ENCODE measurements at regions not wholly inside any gene's neighbourhood (a gene's known extent, or its start where the extent isn't known, plus 50 kb on each side); places are given as distances from the start of the nearest gene placed in this dataset.

DNA sequence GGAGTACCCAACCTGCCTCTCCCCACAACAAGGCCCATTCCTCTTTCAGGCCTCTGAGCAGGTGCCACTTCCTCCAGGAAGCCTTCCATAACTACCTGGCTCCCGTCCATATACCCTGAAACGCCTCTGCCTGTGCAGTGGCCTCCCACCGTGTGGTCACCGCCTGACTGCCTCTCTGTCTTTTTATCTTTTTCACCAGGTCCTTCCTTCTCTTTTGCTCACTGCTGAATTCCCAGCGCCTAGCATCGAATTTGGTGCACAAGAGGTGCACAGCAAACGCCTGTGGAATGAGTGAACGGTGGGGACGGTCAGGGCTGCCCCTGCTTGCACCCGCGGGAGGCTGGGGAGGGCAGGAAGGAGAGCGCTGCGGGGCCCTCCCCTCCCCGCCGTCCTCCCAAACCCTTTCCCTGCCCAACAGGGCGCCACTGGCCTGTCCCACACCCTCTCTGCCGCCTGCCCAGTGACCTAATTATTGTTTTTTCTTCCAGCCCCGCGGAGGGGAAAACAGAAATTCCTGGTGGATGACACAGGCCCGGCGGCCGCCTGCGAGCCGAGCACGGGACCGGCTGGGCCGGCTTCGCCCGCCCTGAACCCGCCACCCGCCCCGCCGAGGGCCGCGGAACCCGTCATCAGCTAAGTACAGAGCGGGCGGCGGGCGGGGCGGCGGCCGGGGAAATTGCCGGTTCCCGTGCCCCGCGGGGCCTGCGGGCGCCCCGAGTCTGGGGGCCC is 140.1 kb downstream of the SMAD6 start:
- Histone ChIP-seq H3K4me1 (replicated peaks in 1 of 4; ENCODE audit: control insufficient read depth in 3 of 4, insufficient read depth in 4 of 4, low read length in 3 of 4) (peaks cover 0 to 9% (median 4%) of the 10 kb centered on the region in 4 experiments; a peak in 4 of 7 replicates), H3K79me1 (ENCODE audit: low read depth, low read length) (no peaks in the 10 kb centered on the region), H2BK20ac (ENCODE audit: low read length) (0 out of 2 replicates have a peak overlapping the region, but pooled peaks have one; percentile 73), H2AFZ (ENCODE audit: low read length) (peak overlapping the region; percentile 87; the same call in 1 of the 2 replicates), H4K91ac (replicated peaks; ENCODE audit: insufficient read length, low read length) (no peak overlapping the region), H3K23ac (ENCODE audit: insufficient read length) (no peak overlapping the region), H2BK12ac (ENCODE audit: low read depth, low read length) (peak overlapping the region; percentile 86; the same call in 1 of the 2 replicates), H3K36me3 (ENCODE audit: control insufficient read depth in 2 of 4, insufficient read depth in 4 of 4, low read length in 3 of 4) (no peaks in the 10 kb centered on the region), H2AK5ac (ENCODE audit: low read depth, low read length) (no peak overlapping the region), H2BK15ac (ENCODE audit: low read length) (no peak overlapping the region), H3K27ac (ENCODE audit: low read depth, low read length) (no peak overlapping the region), H4K5ac (ENCODE audit: insufficient read length, low read depth, low read length) (no peak overlapping the region), H3K27me3 (replicated peaks in 1 of 4; ENCODE audit: control insufficient read depth in 3 of 4, extremely low read depth in 1 of 4, insufficient read depth in 3 of 4, low read length in 3 of 4) (peaks cover 7 to 36% (median 29%) of the 10 kb centered on the region in 4 experiments), H3K9me3 (ENCODE audit: insufficient read depth in 2 of 2, low read depth in 1 of 2, low read length in 1 of 2) (no peaks in the 10 kb centered on the region), H3K23me2 (ENCODE audit: low read depth, low read length) (no peaks in the 10 kb centered on the region; the same call in 1 of the 2 replicates), H2BK5ac (ENCODE audit: low read depth, low read length) (no peak overlapping the region), H4K8ac (ENCODE audit: extremely low read depth, insufficient read depth, low read length) (peak overlapping the region; percentile 79; the same call in 1 of the 2 replicates), H3K18ac (ENCODE audit: extremely low read depth, low read length) (no peak overlapping the region; the same call in 1 of the 2 replicates), H3K9ac (replicated peaks in 1 of 4; ENCODE audit: extremely low read depth in 1 of 4, low read depth in 3 of 4, low read length in 3 of 4) (peak overlapping the region in 1 of 4 experiments; percentile 25; a peak in 1 of 7 replicates), H3K56ac (replicated peaks; ENCODE audit: insufficient read length, low read depth, low read length) (no peak overlapping the region), H3K79me2 (ENCODE audit: control insufficient read depth in 1 of 2, insufficient read depth in 2 of 2, low read length in 2 of 2) (no peaks in the 10 kb centered on the region; a peak in 1 of 4 replicates), H3K4me2 (ENCODE audit: insufficient read depth in 1 of 2, low read depth in 2 of 2, low read length in 2 of 2) (peak overlapping the region; percentile 65), H4K20me1 (replicated peaks in 1 of 2; ENCODE audit: control insufficient read depth in 1 of 2, insufficient read depth in 2 of 2, low read length in 2 of 2) (no peaks in the 10 kb centered on the region), H3K14ac (ENCODE audit: insufficient read length) (no peak overlapping the region), H3K4me3 (ENCODE audit: extremely low read depth in 1 of 4, insufficient read depth in 2 of 4, low read depth in 3 of 4, low read length in 4 of 4) (peak overlapping the region; percentile 26 to 61 (median 37)), H2BK120ac (replicated peaks; ENCODE audit: low read depth, low read length) (no peak overlapping the region), H3K4ac (replicated peaks; ENCODE audit: insufficient read length, low read depth, low read length) (no peak overlapping the region)
- CTCF ChIA-PET (ENCODE audit: partially characterized antibody): interaction anchor here (0.6 to 12.5 kb wide), 5 partner anchors 5 to 135 kb away, joined by 3 to 201 read pairs (median 27); no protein-coding TSS in a partner anchor
- 12% methylated on average over 33 of the region's 50 CpGs; no CpG with 5 or more reads in 1 of the 2 experiments for WGBS, 2 experiments (ENCODE audit: extremely low coverage in 1 of 2, insufficient coverage in 1 of 2, insufficient read length in 1 of 2, insufficient replicate concordance in 2 of 2, low coverage in 1 of 2, low lambda C conversion rate in 2 of 2, missing lambda C conversion rate in 1 of 2)
- no peak for DNase-seq (ENCODE audit: low read depth in 1 of 2, low spot score in 2 of 2)
- POLR2A ChIA-PET (ENCODE audit: partially characterized antibody): no interaction called here
- no peak for FAIRE-seq
- TF ChIP-seq SRF (IDR thresholded peaks at IDR 0.05; ENCODE audit: low read depth, low read length) (no peak), RNF2 (IDR thresholded peaks at IDR 0.05; ENCODE audit: borderline replicate concordance, low read depth, low read length, missing control alignments, poor library complexity, severe bottlenecking) (no peak), EZH2 (IDR thresholded peaks at IDR 0.05; ENCODE audit: low read depth, low read length, severe bottlenecking) (peak; percentile 46), CHD2 (IDR thresholded peaks at IDR 0.05; ENCODE audit: low read length) (no peak), SP1 (IDR thresholded peaks at IDR 0.05; ENCODE audit: low read depth, low read length) (no peak), SAP30 (IDR thresholded peaks at IDR 0.05; ENCODE audit: insufficient read depth, insufficient replicate concordance, low read length) (no peak), CBX8 (IDR thresholded peaks at IDR 0.05; ENCODE audit: borderline replicate concordance, low read depth, low read length) (no peak), SUZ12 (IDR thresholded peaks at IDR 0.05; ENCODE audit: low read length) (peak; percentile 62), KDM5A (IDR thresholded peaks at IDR 0.05; ENCODE audit: low read length) (no peak), RAD21 (IDR thresholded peaks at IDR 0.05 in 1 of 2, conservative IDR thresholded peaks at IDR 0.05 in 1 of 2; ENCODE audit: low read depth in 2 of 2, low read length in 2 of 2) (no peak), TEAD4 (IDR thresholded peaks at IDR 0.05; ENCODE audit: low read depth, low read length) (0 out of 2 replicates have a peak, but pooled peaks have one; percentile 15), BRCA1 (IDR thresholded peaks at IDR 0.05; ENCODE audit: low read depth, low read length) (no peak)
